HG02798 (cell line): ENCODE measurements at regions not wholly inside any gene's neighbourhood (a gene's known extent, or its start where the extent isn't known, plus 50 kb on each side); places are given as distances from the start of the nearest gene placed in this dataset.

ENCODE experiments used
- ATAC-seq: cut with Tn5 transposase; IDR thresholded peaks from one replicate; pipeline ENCODE4 v1.9.1; 2021; ENCODE audit warnings: mild to moderate bottlenecking; ENCODE audit not compliant: unreplicated experiment, poor library complexity

- ATAC-seq: no peak
These were observed 221.8 kb upstream of the SOX4 start for GRCh38 chr6:21371676-21372171.

DNA sequence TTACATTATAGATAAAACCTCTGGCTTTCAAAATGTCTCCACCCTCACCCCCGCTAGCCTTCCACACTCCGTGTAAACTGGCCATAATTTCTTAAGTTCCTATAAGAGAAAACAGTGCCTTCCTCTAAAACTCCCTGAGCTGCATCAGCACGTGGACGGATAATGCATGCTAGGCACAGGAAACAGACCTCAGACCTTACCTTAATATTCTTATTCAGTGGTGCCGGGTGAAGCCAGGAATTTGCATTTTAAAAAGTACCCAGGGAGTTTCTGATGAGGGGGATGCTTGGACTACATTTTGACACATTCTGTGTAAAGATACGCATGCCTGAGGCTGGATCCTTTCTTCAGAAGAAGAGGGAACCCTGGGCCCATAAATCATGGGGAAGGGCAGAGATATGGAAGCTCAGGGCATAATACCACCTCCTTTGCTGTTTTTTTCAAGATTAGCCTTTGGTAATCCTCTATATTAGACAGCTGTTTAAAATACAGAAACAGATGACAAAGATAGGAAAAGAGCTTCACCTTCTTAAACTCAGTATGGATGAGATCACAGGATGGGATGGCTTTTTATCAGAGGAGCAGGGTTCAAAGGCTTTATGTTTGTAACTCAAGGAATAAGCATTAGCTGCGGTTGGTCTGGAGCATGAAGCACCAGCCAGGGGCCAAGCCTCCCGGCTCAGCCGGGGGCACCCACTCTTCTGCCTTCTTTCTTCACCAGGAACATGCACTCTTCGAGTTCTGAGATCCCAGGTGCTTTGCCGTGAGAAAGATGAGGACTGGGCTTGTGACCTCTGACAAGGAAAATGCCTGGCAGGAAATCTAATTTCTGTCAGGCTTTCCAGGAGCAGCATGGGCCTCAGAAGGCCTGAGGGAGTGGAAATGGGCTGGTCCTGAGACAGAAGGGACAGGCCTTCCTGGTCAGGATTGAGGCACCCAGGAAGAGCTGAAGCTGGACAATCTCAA lies 218.1 kb upstream of the SOX4 start:
- peak; percentile 80 for ATAC-seq

DNA sequence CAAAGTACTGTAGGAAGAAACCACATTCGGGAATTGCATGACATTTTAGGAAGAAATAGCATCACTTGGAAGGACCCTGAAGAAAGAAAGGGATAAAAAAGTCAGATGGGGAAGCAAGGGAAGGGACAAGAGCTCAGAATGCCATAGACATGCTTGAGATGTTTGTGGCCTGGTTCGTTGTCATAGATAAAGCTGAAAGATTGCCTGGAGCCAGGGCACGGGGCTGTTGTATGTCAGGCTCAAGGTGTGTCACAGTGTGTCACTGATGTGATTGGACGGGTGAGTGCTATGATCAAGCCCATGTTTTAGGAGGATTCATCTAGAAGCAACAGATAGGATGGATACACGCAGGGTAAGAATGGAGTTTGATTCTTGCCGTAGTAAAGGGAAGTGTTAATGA lies 216.2 kb upstream of the SOX4 start:
- no peak for ATAC-seq

DNA sequence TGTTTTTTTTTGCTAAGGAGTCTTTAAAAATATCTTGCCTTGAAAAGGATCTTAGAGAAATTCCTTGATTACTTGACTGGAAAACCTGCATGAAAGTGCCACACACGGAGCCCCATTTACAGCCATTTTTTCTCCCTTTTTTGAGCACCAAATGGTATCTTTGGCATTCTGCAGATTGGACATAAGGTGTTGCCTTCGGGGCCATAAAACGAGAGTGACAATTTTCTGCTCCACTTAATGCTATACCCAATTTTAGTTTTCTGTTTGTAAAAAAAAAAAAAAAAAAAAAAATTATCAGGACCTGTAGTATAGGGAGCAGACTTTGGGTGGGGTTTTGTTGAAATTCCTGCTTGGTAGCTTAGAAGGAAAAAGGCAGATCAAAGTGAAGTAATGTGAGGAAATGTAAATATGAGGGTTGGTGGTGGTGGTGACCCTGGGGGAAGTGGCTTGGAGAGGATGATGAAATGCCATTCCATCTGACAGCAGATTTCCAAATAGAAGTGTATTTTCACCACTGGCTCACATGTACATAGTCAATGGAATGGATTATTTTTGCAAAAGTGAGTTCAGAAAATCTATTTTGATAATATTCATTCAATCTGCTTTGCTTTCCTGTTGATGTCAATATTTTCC lies 212.1 kb upstream of the SOX4 start:
- ATAC-seq: no peak

DNA sequence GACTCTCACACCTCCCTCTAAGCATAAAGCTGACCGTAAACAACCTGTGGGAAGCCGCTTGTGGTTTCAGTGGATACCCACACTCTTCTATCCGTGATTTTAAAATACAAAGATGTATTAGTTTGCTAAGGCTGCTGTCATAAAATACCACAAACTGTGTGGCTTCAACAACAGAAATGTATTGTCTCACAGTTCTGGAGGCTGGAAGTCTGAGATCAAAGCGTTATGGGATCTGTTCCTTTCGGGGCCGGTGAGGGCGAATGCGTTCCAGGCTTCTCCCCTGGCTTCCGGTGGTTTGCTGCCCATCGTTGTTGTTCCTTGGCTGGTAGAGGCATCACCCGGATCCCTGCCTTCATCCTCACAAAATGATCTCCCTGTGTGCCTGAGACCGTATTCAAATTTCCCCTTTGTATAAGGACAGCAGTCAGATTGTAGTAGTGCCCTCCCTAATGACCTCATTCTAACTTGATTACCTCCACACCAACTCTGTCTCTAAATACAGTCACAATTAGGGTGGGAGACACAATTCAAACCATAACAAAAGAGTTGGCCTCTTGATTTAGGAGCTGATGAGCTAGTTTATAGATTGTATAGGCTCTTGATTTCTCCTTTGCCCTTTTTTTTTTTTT lies 210.6 kb upstream of the SOX4 start:
- no peak for ATAC-seq

GRCh38 chr6:21383450-21384085 lies 210.0 kb upstream of the SOX4 start:
- ATAC-seq: no peak

DNA sequence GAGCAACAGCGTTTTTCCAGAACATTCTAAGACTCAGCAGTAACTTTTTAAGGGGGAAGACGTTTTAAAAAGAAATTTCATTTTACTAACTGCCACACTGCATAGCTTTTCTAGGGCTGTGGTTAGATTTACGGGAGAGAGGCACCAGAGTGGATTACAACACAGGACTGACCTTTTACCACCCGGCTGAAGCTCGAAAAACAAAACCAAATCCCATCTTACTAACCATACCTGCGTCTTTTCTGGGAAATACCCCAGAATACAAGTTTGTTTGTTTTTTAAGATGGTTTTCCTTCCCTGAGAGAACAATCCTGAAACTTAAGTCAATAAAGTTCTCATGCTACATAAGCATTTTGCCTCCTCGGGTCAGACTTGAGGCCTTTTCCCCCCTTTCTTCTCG lies 209.3 kb upstream of the SOX4 start:
- ATAC-seq: no peak

DNA sequence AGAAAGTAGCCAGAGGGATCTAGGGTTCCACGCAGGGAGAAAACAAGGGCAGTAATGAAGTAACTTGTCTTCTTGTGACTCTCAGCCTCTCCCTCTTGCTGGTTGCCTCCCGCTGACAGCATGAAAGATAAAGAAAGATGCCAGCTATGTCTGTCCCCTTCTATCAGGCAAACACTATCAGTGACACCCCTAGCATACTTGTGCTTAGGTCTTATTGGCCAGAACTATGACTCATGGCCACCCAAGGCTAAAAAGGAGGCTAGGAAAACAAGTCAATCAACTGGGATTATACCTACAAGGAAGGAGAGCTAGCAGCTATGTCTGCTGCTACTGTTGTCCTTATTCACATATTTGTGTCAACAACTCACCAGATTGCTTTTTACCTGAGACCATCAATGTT lies 206.8 kb upstream of the SOX4 start:
- no peak for ATAC-seq

- no peak for ATAC-seq
These were observed 202.9 kb upstream of the SOX4 start for GRCh38 chr6:21390532-21391213.

GRCh38 chr6:21392177-21392576 lies 201.4 kb upstream of the SOX4 start:
- ATAC-seq: no peak

- no peak for ATAC-seq
These were observed 199.9 kb upstream of the SOX4 start for GRCh38 chr6:21393441-21394165.

- no peak for ATAC-seq
These were observed 198.4 kb upstream of the SOX4 start for GRCh38 chr6:21395121-21395520.

- ATAC-seq: no peak
These were observed 197.2 kb upstream of the SOX4 start for GRCh38 chr6:21396313-21396712.

DNA sequence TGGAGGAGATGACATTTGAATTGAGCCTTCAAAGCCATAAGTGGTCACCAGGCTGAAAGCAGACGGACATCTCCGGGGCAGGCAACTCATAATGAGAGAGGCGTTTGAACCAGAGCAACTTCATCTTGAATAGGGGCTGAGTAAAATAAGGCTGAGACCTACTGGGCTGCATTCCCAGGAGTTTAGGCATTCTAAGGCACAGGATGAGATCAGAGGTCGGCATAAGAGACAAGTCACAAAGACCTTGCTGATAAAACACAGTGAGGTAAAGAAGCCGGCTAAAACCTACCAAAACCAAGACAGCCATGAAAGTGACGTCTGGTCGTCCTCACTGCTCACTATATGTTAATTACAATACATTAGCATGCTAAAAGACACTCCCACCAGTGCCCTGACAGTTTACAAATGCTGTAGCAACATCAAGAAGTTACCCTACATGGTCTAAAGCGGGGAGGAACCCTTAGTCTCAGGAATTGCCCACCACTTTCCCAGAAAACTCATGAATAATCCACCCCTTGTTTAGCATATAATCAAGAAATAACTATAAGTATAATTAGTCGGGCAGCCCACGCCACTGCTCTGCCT lies 194.7 kb upstream of the SOX4 start:
- ATAC-seq: no peak

- peak; percentile 78 for ATAC-seq
These were observed 191.2 kb upstream of the SOX4 start for GRCh38 chr6:21402368-21402767.

DNA sequence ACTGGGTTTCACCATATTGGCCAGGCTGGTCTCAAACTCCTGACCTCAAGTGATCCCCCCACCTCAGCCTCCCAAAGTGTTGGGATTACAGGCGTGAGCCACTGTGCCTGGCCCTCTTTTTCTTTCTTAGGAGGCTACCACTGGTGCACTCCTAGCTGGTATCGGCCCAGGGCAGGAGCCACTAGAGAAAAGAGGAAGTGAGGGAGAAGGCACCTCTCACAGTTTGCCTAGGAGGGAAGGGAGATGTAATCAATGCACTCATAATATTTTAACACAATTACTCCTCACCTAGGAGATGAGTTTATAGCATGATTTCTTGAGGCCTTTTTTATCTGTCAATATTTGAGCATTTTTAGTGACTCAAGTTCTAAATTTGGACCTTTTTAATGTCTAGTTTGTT lies 189.0 kb upstream of the SOX4 start:
- ATAC-seq: peak; percentile 65

DNA sequence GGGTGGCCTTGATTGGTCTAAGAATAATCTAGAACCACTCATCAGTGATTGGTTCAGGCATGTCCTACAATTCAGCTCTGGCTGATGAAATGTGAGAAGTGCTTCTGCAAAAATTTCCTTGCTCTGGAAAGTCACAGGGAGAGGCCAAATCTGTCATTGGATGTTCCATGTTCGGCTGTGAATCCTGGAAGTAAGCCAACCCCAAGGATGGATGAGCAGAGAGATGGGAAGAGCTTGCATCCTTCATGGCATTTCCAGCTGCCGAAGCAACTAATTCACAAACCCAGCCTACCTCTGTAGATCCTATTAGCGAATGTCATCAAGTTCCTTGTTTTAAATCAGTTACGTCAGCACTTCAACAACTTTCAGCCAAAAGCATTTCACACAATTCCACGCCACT lies 187.2 kb upstream of the SOX4 start:
- no peak for ATAC-seq

- ATAC-seq: no peak
These were observed 184.3 kb upstream of the SOX4 start for GRCh38 chr6:21409231-21409630.

GRCh38 chr6:21413428-21413827 lies 180.1 kb upstream of the SOX4 start:
- ATAC-seq: no peak
